LNCaP clone FGC (cell line): ENCODE measurements at regions not wholly inside any gene's neighbourhood (a gene's known extent, or its start where the extent isn't known, plus 50 kb on each side); places are given as distances from the start of the nearest gene placed in this dataset.

Experiments
- DNase-seq: peaks from one replicate; pipeline ENCODE4 v3.0.0-alpha.2; 2011; ENCODE audit warnings: low read depth
- H3K4me3 ChIP-seq: 2 replicates; pipeline ENCODE4 v1.5.1; 2011; ENCODE audit warnings: mild to moderate bottlenecking, low read depth, low read length, control low read depth
- CTCF ChIP-seq: IDR thresholded peaks from 2 replicates; pipeline ENCODE4 v1.5.1; 2012; ENCODE audit warnings: mild to moderate bottlenecking; ENCODE audit not compliant: control insufficient read depth, insufficient read depth; ENCODE audit errors: extremely low read depth

- TF ChIP-seq CTCF, result no peak
- no peak for DNase-seq
- H3K4me3 ChIP-seq, result no peak overlapping the region
Measured at GRCh38 chr5:82809420-82810143, 267.6 kb downstream of the TMEM167A start.

DNA sequence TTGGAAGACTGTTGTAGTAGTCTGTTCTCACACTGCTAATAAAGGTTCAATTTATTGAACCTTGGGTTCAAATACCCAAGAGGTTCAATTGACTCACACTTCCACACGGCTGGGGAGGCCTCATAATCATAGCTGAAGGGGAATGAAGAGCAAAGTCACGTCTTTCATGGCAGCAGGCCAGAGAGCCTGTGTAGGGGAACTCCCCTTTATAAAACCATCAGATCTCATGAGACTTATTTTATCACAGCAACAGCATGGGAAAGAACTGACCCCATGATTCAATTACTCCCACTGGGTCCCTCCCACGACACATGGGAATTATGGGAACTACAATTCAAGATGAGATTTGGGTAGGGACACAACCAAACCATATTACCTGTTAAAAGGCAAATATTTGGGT, 268.2 kb downstream of the TMEM167A start:
- TF ChIP-seq CTCF, result no peak
- DNase-seq, result no peak
- H3K4me3 ChIP-seq, result no peak overlapping the region

GRCh38 chr5:82807021-82807420, 270.2 kb downstream of the TMEM167A start:
- no peak for DNase-seq
- TF ChIP-seq CTCF, result no peak
- H3K4me3 ChIP-seq, result no peak overlapping the region

- no peak overlapping the region for H3K4me3 ChIP-seq
- TF ChIP-seq CTCF, result no peak
- no peak for DNase-seq
Measured at GRCh38 chr5:82806513-82806912, 270.7 kb downstream of the TMEM167A start.

DNA sequence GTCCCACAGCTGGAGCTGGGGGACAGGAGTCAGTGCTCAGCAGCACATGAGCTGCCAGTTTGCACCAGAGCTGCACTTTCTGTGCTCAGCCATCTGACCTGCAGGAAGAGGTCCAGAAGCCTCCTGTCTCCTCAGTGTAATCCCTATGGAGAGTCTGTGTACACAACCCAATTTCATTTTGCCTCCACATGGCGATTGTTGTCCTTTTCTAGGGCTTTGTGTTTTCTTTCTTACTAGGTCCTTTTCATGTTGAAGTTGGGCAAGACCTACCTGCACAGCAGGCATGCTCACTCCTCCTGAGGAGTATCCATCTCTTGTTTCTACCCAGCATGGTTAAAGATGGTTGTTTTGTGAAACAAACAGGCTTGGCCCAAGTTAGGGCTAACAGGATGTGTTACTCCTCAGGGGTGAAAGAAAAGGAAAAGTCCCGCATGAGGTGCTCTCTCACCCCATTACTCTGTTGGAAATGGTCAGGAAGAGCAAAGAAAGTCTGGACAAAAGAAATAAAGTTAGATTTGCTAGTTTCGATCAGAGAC, 273.0 kb downstream of the TMEM167A start:
- TF ChIP-seq CTCF, result no peak
- DNase-seq, result no peak
- no peak overlapping the region for H3K4me3 ChIP-seq

DNA sequence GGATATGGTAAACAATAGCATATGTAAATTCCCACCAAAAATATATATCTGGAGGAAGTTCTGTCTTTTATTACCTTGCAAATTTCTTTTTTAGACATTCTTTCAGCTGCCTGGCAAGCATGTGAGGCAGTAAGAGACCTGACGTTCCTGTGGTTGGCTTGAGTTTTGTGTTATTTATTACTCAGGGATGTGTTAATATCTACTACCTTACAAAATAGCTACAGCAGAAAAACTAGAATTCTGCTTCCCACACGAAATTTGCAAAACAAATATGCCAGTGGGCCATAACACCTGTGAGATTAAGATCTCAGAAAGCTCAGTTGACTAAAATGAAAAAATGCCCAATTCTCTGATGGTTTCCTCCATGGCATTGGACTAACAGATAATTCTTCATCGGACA, 274.2 kb downstream of the TMEM167A start:
- TF ChIP-seq CTCF, result no peak
- DNase-seq, result no peak
- H3K4me3 ChIP-seq, result no peak overlapping the region

- no peak for TF ChIP-seq CTCF
- no peak overlapping the region for H3K4me3 ChIP-seq
- DNase-seq, result no peak
Measured at GRCh38 chr5:82800826-82801225, 276.4 kb downstream of the TMEM167A start.
